DMS 273 (cell line): ENCODE measurements at regions not wholly inside any gene's neighbourhood (a gene's known extent, or its start where the extent isn't known, plus 50 kb on each side); places are given as distances from the start of the nearest gene placed in this dataset.

Source experiments
- DNase-seq: peaks from one replicate; lab custom pipeline; 2025; ENCODE audit not compliant: unreplicated experiment; lab: John Stamatoyannopoulos, UW

- no peak for DNase-seq
Measured at GRCh38 chr5:76030343-76030742, 52.8 kb upstream of the SV2C start.

GRCh38 chr5:76029739-76030138, 53.4 kb upstream of the SV2C start:
- DNase-seq = no peak

- no peak for DNase-seq
Measured at GRCh38 chr5:76025790-76026189, 57.4 kb upstream of the SV2C start.

DNA sequence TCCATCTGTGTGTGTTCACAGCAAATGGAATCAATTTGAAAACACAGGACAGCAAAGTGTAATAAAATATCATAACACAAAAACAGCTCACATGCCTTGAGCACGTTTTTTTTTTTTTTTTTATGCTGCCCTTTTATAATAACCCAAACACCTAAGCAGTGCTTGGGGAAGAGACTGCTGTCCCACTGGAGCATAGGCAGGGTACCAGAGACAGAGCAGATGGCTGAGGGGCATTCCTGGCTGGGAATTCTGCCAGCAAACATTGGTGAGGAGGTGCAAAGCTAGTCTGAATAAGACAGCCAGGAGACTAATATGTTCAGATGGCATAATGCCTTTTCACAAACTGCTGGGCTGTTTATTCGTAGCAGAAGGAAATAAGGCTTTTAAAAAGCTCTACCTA, 58.1 kb upstream of the SV2C start:
- peak; percentile 97 for DNase-seq

GRCh38 chr5:76022611-76023010, 60.6 kb upstream of the SV2C start:
- DNase-seq = no peak

DNA sequence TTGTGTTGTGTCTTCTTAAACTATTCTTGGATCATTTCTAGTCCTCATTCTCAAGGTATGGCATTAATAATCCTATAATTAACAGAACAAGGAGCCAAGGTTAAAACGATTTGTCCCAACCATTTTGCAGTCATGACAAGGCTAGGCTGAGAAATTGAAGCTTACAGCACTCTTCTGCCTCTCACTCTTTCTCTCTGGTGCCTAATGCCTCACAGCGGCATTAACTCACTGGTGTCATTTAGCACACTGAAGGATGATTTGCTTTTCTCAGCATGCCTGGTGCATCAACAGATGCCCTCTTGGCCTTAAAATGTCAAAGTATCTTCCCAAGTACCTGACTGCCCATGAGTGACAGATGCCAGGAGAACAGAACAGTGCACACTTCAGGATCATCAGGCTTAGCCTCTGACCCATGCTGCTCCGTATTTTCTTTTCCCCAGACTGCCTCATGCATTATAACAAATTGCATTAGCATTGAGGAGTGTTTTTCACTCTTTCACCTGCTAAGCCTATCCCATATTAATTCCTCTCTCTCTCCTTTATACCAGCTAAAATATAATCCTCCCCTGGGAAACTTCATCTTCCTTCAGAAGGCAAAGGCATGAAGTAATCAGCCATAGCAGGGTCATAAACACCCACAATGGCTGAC, 61.1 kb upstream of the SV2C start:
- no peak for DNase-seq

GRCh38 chr5:76016258-76016657, 66.9 kb upstream of the SV2C start:
- DNase-seq = peak; percentile 44

DNA sequence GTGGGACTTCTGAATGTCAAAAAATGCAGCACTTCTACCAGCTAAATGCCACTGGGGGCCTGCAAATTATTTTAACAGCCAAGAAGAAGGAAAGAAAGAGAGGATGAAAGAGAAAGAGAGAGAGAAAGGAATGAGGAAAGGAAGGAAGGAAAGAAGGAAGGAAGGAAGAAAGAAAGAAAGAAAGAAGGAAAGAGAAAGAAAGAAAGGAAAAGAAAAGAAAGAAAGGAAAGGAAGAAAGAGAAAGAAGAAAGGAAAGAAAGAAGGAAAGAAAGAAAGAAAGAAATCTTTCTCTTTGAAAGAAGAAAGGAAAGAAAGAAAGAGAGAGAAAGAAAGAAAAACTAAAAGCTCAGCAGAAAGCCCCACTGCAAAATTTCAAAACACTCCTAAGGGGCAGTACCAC, 69.2 kb upstream of the SV2C start:
- DNase-seq = no peak

- no peak for DNase-seq
Measured at GRCh38 chr5:76007904-76008303, 75.3 kb upstream of the SV2C start.

DNA sequence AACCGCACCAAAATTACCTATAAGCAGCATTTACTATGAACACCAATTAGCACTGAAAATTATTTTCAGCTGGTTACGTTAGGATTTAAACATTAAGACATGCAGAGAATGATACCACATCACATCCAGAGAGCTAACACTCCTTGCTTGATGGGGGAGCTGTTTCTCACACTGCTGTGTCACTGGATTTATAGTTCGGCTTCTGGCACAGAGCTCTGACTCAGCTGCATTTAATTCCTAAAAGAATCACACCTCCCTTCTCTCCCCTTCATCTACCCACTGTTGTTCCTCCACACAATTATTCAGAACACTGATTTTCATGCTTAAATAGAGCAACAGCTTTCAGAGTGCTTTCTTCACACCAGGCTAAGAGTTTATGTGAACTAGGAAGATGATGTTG, 82.6 kb upstream of the SV2C start:
- no peak for DNase-seq

- DNase-seq = no peak
Measured at GRCh38 chr5:75993643-75994520, 89.3 kb upstream of the SV2C start.

DNA sequence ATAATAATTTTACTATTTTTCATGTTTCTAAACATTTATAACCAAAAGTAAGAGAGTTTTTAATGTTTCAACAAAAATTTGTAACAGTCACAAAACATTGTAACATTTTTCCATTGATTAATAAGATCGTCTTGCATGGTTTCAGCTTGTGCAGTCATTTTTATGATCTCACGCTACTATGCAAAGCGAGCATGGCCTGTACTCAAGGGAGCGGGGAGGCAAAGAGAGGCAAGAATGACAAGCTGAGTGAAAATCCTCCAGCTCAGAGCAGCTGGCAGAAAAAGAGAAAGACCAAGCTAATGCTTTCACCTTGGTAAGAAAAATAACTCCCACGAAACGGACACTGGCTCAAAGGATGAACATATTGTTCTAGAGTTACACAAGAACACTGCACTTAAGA, 90.0 kb upstream of the SV2C start:
- DNase-seq = no peak

GRCh38 chr5:75992753-75993152, 90.4 kb upstream of the SV2C start:
- no peak for DNase-seq

GRCh38 chr5:75985077-75985476, 98.1 kb upstream of the SV2C start:
- DNase-seq = no peak

DNA sequence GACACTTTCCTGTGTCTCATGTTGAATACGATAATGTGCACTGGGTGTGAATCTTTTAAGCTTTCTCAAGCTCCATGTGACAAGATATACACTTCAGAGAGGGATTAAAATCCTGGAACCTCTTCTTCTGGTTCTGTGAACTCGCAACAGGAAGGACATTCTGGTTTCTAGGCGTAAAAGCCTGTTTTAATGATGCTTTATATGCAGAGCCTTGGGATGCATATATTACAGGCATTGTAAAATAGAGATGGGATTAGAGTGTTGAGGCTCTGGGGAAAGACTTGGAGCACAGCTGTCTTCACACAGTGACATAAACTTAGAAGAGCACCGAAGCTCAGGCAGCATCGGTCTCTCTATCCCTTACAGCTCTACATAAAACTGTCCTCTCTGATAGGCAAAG, 107.7 kb upstream of the SV2C start:
- no peak for DNase-seq

GRCh38 chr5:75965292-75965691, 117.9 kb upstream of the SV2C start:
- no peak for DNase-seq

- no peak for DNase-seq
Measured at GRCh38 chr5:75964008-75964407, 119.2 kb upstream of the SV2C start.

DNA sequence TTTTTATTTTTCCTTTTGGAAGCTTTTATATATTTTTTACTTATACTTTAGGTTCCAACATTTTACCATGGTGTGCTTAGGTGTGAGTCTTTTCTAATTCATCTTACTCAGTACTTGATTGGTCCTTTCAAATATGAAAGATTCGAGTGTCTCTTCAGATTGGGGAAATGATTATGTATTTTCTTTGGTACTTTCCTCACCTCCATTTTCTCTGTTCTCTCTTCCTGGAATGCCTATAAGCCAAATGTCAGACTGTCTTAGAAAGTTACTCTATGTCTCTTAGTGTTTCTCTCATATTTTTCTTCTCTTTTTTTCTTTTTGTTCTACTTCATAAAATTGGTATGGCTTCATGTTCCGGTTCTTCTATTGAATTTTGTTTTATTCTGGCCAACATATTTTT, 119.6 kb upstream of the SV2C start:
- no peak for DNase-seq

- DNase-seq = no peak
Measured at GRCh38 chr5:75961818-75962217, 121.4 kb upstream of the SV2C start.

DNA sequence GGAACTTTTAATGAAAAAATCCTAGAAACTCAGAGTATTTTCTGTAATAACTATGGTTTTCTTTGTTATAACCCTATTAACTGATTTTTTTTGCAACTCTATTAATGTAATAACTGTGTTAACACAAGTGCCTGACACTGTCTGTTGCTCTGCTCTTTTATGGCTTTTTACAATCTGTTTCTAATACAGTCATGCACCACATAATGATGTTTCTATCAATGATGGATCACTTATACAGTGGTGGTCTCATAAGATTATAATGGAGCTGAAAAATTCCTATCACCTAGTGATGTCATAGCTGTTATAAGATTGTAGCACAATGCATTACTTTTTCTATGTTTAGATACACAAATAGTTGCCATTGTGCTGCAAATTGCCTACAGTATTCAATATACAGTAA, 123.1 kb upstream of the SV2C start:
- DNase-seq = no peak

GRCh38 chr5:75952963-75953362, 130.2 kb upstream of the SV2C start:
- peak; percentile 26 for DNase-seq

DNA sequence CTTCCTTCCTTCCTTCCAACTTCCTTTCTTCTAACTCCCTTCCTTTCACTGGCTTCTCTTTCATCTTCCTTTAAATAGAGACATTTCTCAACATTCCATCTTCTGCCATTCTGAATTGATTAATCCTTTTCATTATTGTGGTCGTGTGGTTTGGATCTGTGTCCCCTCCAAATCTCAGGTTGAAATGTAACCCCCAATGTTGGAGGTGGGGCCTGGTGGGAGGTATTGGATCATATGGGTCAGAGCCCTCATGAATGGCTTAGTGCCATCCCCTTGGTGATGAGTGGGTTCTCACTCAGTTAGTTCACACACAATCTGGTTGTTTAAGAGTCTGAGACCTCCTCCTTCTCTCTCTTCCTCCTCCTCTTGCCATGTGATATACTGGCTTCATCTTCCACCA, 130.9 kb upstream of the SV2C start:
- DNase-seq = no peak

DNA sequence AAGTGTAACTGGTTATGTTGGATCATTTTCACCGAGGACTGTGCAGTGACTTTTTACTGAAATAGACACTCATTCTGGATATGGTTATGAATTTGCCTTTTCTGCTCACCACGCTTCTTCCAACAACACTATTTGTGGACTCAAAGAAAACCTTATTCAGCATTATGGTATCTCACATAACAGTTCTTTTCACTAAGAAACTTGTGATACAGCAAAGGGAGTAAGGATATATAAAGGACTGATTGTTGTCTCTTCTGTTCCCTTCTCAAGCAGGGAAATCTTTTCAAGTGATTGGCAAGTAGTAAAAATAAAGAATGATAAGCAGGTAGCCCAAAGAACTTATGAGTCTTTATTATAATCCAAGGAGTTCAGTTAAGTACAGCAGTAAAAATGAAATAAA, 131.5 kb upstream of the SV2C start:
- no peak for DNase-seq
